HepG2 (cell line): ENCODE measurements at regions not wholly inside any gene's neighbourhood (a gene's known extent, or its start where the extent isn't known, plus 50 kb on each side); places are given as distances from the start of the nearest gene placed in this dataset.

Experiments used
- ATAC-seq: fragments of 200-7000 bp; cut with Tn5 transposase; 3 replicates; pipeline ENCODE4 v1.9.1; 2020; ENCODE audit warnings: mild to moderate bottlenecking, moderate library complexity
- BruUV-seq: library from RNA; stranded (reverse); fragments of 400-500 nt; replicated peaks from 2 replicates; lab custom pipeline; 2021; lab: Mats Ljungman, UMichigan
- CTCF ChIA-PET: fragments of 300-600 bp; formaldehyde crosslinking; extraction: SDS; loops from one replicate; lab custom pipeline; 2021; ENCODE audit warnings: low total read pairs, inconsistent platforms, low intra/inter-chr PET ratio; lab: Yijun Ruan, JAX
- POLR2A ChIA-PET: fragments of 350-600 bp; sonication (Branson Sonifier 250); formaldehyde crosslinking; loops from one replicate; lab custom pipeline; 2020; ENCODE audit warnings: antibody characterized with exemption, inconsistent platforms; lab: Yijun Ruan, JAX
- DNase-seq: peaks from one replicate; pipeline ENCODE4 v3.0.0-alpha.2; 2015; ENCODE audit warnings: low spot score
- FAIRE-seq: peaks from 3 replicates; lab custom pipeline; 2011; peaks lifted over from hg19 to GRCh38; lab: Jason Lieb, UNC
- H2AFZ ChIP-seq: one replicate; pipeline ENCODE4 v1.6.1; 2011; ENCODE audit warnings: low read length, inconsistent platforms
- H3K27ac ChIP-seq: fragments of 300-600 bp; 3 replicates; pipeline ENCODE4 v1.8.0; 2011; ENCODE audit warnings: mixed run types, mild to moderate bottlenecking, mixed read lengths, low read length, inconsistent platforms; ENCODE audit not compliant: insufficient read depth; ENCODE audit errors: extremely low read length
- H3K27me3 ChIP-seq, 2 experiments: fragments of 200-600 bp in 1 of 2; 2 replicates in 1 of 2; 3 replicates in 1 of 2; pipeline versions ENCODE4 v1.6.0 to v1.8.0; 2011; ENCODE audit warnings: low read length in 2 of 2, mild to moderate bottlenecking in 2 of 2, moderate library complexity in 2 of 2, inconsistent platforms in 1 of 2; ENCODE audit not compliant: insufficient read depth in 2 of 2, control insufficient read depth in 1 of 2
- H3K36me3 ChIP-seq, 2 experiments: fragments of 200-600 bp in 1 of 2; replicated peaks in 1 of 2; 2 replicates in 1 of 2; 3 replicates in 1 of 2; pipeline versions ENCODE4 v1.5.1 to v1.8.0; 2011; ENCODE audit warnings: low read length in 2 of 2, inconsistent platforms in 1 of 2; ENCODE audit not compliant: insufficient read depth in 2 of 2, control insufficient read depth in 1 of 2
- H3K4me1 ChIP-seq: 2 replicates; pipeline ENCODE4 v1.5.1; 2012; ENCODE audit warnings: low read length, inconsistent platforms; ENCODE audit not compliant: insufficient read depth
- H3K4me2 ChIP-seq: 2 replicates; pipeline ENCODE4 v1.6.0; 2011; ENCODE audit warnings: low read depth, low read length, inconsistent platforms
- H3K4me3 ChIP-seq, 3 experiments: fragments of 200-600 bp in 1 of 3; sonication (generic), shearing (Covaris generic) in 1 of 3; replicated peaks in 1 of 3; 2 replicates each; pipeline ENCODE4 v1.5.1; 2011 to 2016; ENCODE audit warnings: low read length in 3 of 3, inconsistent platforms in 2 of 3, low read depth in 2 of 3, mild to moderate bottlenecking in 2 of 3, control low read depth in 1 of 3, mixed read lengths in 1 of 3; ENCODE audit not compliant: insufficient read depth in 1 of 3
- H3K79me2 ChIP-seq: one replicate; pipeline ENCODE4 v1.6.1; 2011; ENCODE audit warnings: low read length, inconsistent platforms; ENCODE audit not compliant: insufficient read depth
- H3K9ac ChIP-seq: 2 replicates; pipeline ENCODE4 v1.6.0; 2011; ENCODE audit warnings: mild to moderate bottlenecking, low read depth, low read length, inconsistent platforms; ENCODE audit not compliant: insufficient read depth
- H3K9me3 ChIP-seq: 2 replicates; pipeline ENCODE4 v1.5.1; 2012; ENCODE audit warnings: mild to moderate bottlenecking, low read length
- H4K20me1 ChIP-seq: 2 replicates; pipeline ENCODE4 v1.6.0; 2011; ENCODE audit warnings: inconsistent platforms, mild to moderate bottlenecking, low read length, moderate library complexity; ENCODE audit not compliant: insufficient read depth
- CEBPG ChIP-seq: IDR thresholded peaks from 2 replicates; pipeline ENCODE4 v1.6.1; 2016
- CHD4 ChIP-seq: fragments of 200-600 bp; sonication (generic); IDR thresholded peaks from 2 replicates; pipeline ENCODE4 v1.7.0; 2017; ENCODE audit warnings: mild to moderate bottlenecking, low read length, borderline replicate concordance
- HMG20A ChIP-seq: IDR thresholded peaks from 2 replicates; pipeline ENCODE4 v1.6.1; 2016; ENCODE audit warnings: borderline replicate concordance
- MTF1 ChIP-seq: sonication (generic); formaldehyde crosslinking; IDR thresholded peaks from 2 replicates; pipeline ENCODE4 v1.5.0; 2020; ENCODE audit warnings: missing genetic modification reagents
- NCOR1 ChIP-seq: fragments of 200-600 bp; sonication (generic); IDR thresholded peaks from 2 replicates; pipeline ENCODE4 v1.7.0; 2017; ENCODE audit warnings: antibody characterized with exemption, low read length, borderline replicate concordance
- SETDB1 ChIP-seq: sonication (generic); formaldehyde crosslinking; IDR thresholded peaks from 2 replicates; pipeline ENCODE4 v1.5.1; 2020; ENCODE audit warnings: missing genetic modification reagents, mild to moderate bottlenecking, borderline replicate concordance
- SIX1 ChIP-seq: sonication (generic); formaldehyde crosslinking; IDR thresholded peaks from 2 replicates; pipeline ENCODE4 v1.4.0; 2020; ENCODE audit warnings: missing genetic modification reagents, borderline replicate concordance
- SOX6 ChIP-seq, 2 experiments: fragments of 450-650 bp in 1 of 2; sonication (generic) in 1 of 2; formaldehyde crosslinking in 1 of 2; IDR thresholded peaks; 2 replicates each; pipeline versions ENCODE4 v1.4.0 to v1.6.1; 2017 to 2020; ENCODE audit warnings: antibody characterized with exemption in 1 of 2, mild to moderate bottlenecking in 1 of 2, missing genetic modification reagents in 1 of 2
- TMF1 ChIP-seq: sonication (generic); formaldehyde crosslinking; IDR thresholded peaks from 2 replicates; pipeline ENCODE4 v1.8.1; 2022; ENCODE audit warnings: low read depth, missing genetic modification reagents
- ZFY ChIP-seq: sonication (generic); formaldehyde crosslinking; IDR thresholded peaks from 2 replicates; pipeline ENCODE4 v1.4.0; 2020; ENCODE audit warnings: missing genetic modification reagents
- ZMAT5 ChIP-seq: sonication (generic); formaldehyde crosslinking; IDR thresholded peaks from 2 replicates; pipeline ENCODE4 v1.5.0; 2020; ENCODE audit warnings: mild to moderate bottlenecking, low read depth, missing genetic modification reagents, borderline replicate concordance
- ZNF10 ChIP-seq: sonication (generic); formaldehyde crosslinking; IDR thresholded peaks from 2 replicates; pipeline ENCODE4 v1.4.0; 2020; ENCODE audit warnings: mild to moderate bottlenecking, low read depth, missing genetic modification reagents, borderline replicate concordance
- ZNF318 ChIP-seq: sonication (generic); formaldehyde crosslinking; IDR thresholded peaks from 2 replicates; pipeline ENCODE4 v1.4.0; 2020; ENCODE audit warnings: mild to moderate bottlenecking, missing genetic modification reagents
- ZNF749 ChIP-seq: sonication (generic); formaldehyde crosslinking; IDR thresholded peaks from 2 replicates; pipeline ENCODE4 v1.8.0; 2022; ENCODE audit warnings: mild to moderate bottlenecking, missing genetic modification reagents, moderate library complexity, borderline replicate concordance
- ZNF777 ChIP-seq: sonication (generic); formaldehyde crosslinking; IDR thresholded peaks from 2 replicates; pipeline ENCODE4 v1.4.0; 2020; ENCODE audit warnings: missing genetic modification reagents
- WGBS: methylation state at CpG from one replicate; pipeline ENCODE4 v1.1.6; 2017; ENCODE audit warnings: low lambda C conversion rate; 5-methylcytosine and 5-hydroxymethylcytosine counted together
- in situ Hi-C: cut with HindIII; loops from 2 replicates; pipeline ENCODE4 v1.10.0; 2017; ENCODE audit warnings: low pct_unique_long_range_greater_than_20kb; ENCODE audit not compliant: extremely low pct_ligation_motif_present
- intact Hi-C: fragments of 100-400 bp; cut with micrococcal nuclease; formaldehyde crosslinking; loops from one replicate; pipeline ENCODE4 v1.10.0; 2022; ENCODE audit not compliant: unreplicated experiment

- WGBS: 30% methylated on average over 5 of the region's 5 CpGs
- H3K79me2 ChIP-seq: no peaks in the 10 kb centered on the region
- peak overlapping the region; percentile 52 for H3K4me2 ChIP-seq
- H3K27ac ChIP-seq: peak overlapping the region; percentile 60
- peaks cover 54% of the 10 kb centered on the region for H3K4me1 ChIP-seq
- FAIRE-seq (peak; percentile 80), DNase-seq (peak; percentile 77), ATAC-seq (peak; percentile 94)
- no peak overlapping the region; a peak in 1 of 6 replicates for H3K4me3 ChIP-seq
- peaks cover 9% of the 10 kb centered on the region; the same call in 1 of the 2 replicates for H3K9me3 ChIP-seq
- H3K36me3 ChIP-seq: no peaks in the 10 kb centered on the region
- ChIA-PET CTCF (no interaction called here), POLR2A (interaction anchor here (2.2 to 4.0 kb wide), 2 partner anchors 19 to 27 kb away, joined by 6 to 20 read pairs; no protein-coding TSS in a partner anchor)
- BruUV-seq: no TSS peak
- in situ Hi-C loops: no loop called here
- H3K27me3 ChIP-seq: no peaks in the 10 kb centered on the region
- intact Hi-C loops: no loop called here
- no peak overlapping the region for H3K9ac ChIP-seq
- H2AFZ ChIP-seq: no peak overlapping the region
- no peaks in the 10 kb centered on the region for H4K20me1 ChIP-seq
- TF ChIP-seq SETDB1 (CRISPR knock-in tag) (no peak), NCOR1 (peak; percentile 57), ZNF777 (CRISPR knock-in tag) (no peak), ZNF318 (CRISPR knock-in tag) (no peak), HMG20A (CRISPR knock-in tag) (0 out of 2 replicates have a peak, but pooled peaks have one; percentile 17), SIX1 (CRISPR knock-in tag) (0 out of 2 replicates have a peak, but pooled peaks have one; percentile 19), SOX6 (IDR thresholded peaks at IDR 0.05) (no peak), SOX6 (CRISPR knock-in tag; IDR thresholded peaks at IDR 0.05) (peak; percentile 62; the same call in 1 of the 2 replicates), ZMAT5 (CRISPR knock-in tag) (no peak), ZFY (no peak), ZNF749 (CRISPR knock-in tag) (no peak), CHD4 (no peak), MTF1 (CRISPR knock-in tag) (no peak), TMF1 (CRISPR knock-in tag) (no peak), CEBPG (CRISPR knock-in tag) (peak; percentile 26; the same call in 1 of the 2 replicates), ZNF10 (CRISPR knock-in tag) (no peak)
Observed at GRCh38 chr13:34038541-34039068, 220.7 kb downstream of the RFC3 start.
